Osteoblast (primary cell): ENCODE measurements at regions not wholly inside any gene's neighbourhood (a gene's known extent, or its start where the extent isn't known, plus 50 kb on each side); places are given as distances from the start of the nearest gene placed in this dataset.

ENCODE experiments used
- DNase-seq: peaks from one replicate; pipeline ENCODE4 v3.0.0; 2011; ENCODE audit warnings: low spot score, mixed read lengths; ENCODE audit not compliant: insufficient read length; ENCODE audit errors: missing footprints
- H2AFZ ChIP-seq: 2 replicates; pipeline ENCODE4 v1.6.0; 2011; ENCODE audit warnings: mild to moderate bottlenecking, low read length
- H3K27ac ChIP-seq: 2 replicates; pipeline ENCODE4 v1.5.1; 2011; ENCODE audit warnings: mild to moderate bottlenecking, low read depth, low read length, moderate library complexity
- H3K27me3 ChIP-seq: 2 replicates; pipeline ENCODE4 v1.6.0; 2012; ENCODE audit warnings: mild to moderate bottlenecking, control low read depth, inconsistent platforms, low read length, moderate library complexity; ENCODE audit not compliant: insufficient read depth
- H3K36me3 ChIP-seq: 2 replicates; pipeline ENCODE4 v1.5.1; 2011; ENCODE audit warnings: mild to moderate bottlenecking, low read length, control low read depth, moderate library complexity; ENCODE audit not compliant: insufficient read depth
- H3K4me1 ChIP-seq: 2 replicates; pipeline ENCODE4 v1.5.1; 2011; ENCODE audit warnings: mild to moderate bottlenecking, low read length, control low read depth, moderate library complexity; ENCODE audit not compliant: insufficient read depth
- H3K4me2 ChIP-seq: 2 replicates; pipeline ENCODE4 v1.6.0; 2011; ENCODE audit warnings: mild to moderate bottlenecking, low read length; ENCODE audit not compliant: insufficient read depth
- H3K4me3 ChIP-seq: fragments of 200-600 bp; sonication (generic); 3 replicates; pipeline ENCODE4 v1.5.1; 2012; ENCODE audit warnings: mild to moderate bottlenecking, low read length, inconsistent platforms; ENCODE audit not compliant: insufficient read depth
- H3K79me2 ChIP-seq: 2 replicates; pipeline ENCODE4 v1.6.0; 2012; ENCODE audit warnings: mild to moderate bottlenecking, low read length, control low read depth, inconsistent platforms; ENCODE audit not compliant: insufficient read depth
- H3K9me3 ChIP-seq: 2 replicates; pipeline ENCODE4 v1.5.1; 2011; ENCODE audit warnings: low read depth, low read length, control low read depth
- H4K20me1 ChIP-seq: 2 replicates; pipeline ENCODE4 v1.6.0; 2012; ENCODE audit warnings: mild to moderate bottlenecking, low read length, control low read depth; ENCODE audit not compliant: insufficient read depth
- CTCF ChIP-seq: IDR thresholded peaks from 2 replicates; pipeline ENCODE4 v1.5.1; 2011; ENCODE audit warnings: mild to moderate bottlenecking, low read depth, low read length, moderate library complexity; ENCODE audit errors: extremely low read depth

GRCh38 chr7:93013446-93014061, 104.2 kb downstream of the SAMD9 start:
- H3K79me2 ChIP-seq = no peaks in the 10 kb centered on the region
- no peak for TF ChIP-seq CTCF
- no peaks in the 10 kb centered on the region for H3K36me3 ChIP-seq
- no peak overlapping the region for H3K4me3 ChIP-seq
- no peaks in the 10 kb centered on the region for H3K27me3 ChIP-seq
- no peaks in the 10 kb centered on the region for H4K20me1 ChIP-seq
- no peak overlapping the region for H2AFZ ChIP-seq
- no peak overlapping the region for H3K27ac ChIP-seq
- H3K4me2 ChIP-seq = no peak overlapping the region
- DNase-seq = no peak
- no peaks in the 10 kb centered on the region for H3K9me3 ChIP-seq
- H3K4me1 ChIP-seq = peaks cover 31% of the 10 kb centered on the region

GRCh38 chr7:93011351-93012294, 106.2 kb downstream of the SAMD9 start:
- no peaks in the 10 kb centered on the region for H3K9me3 ChIP-seq
- no peak overlapping the region for H3K4me3 ChIP-seq
- H2AFZ ChIP-seq = no peak overlapping the region
- H3K4me1 ChIP-seq = peaks cover 29% of the 10 kb centered on the region
- no peaks in the 10 kb centered on the region for H3K36me3 ChIP-seq
- H3K4me2 ChIP-seq = peak overlapping the region; percentile 25
- H4K20me1 ChIP-seq = no peaks in the 10 kb centered on the region
- H3K79me2 ChIP-seq = no peaks in the 10 kb centered on the region
- H3K27me3 ChIP-seq = no peaks in the 10 kb centered on the region
- no peak for TF ChIP-seq CTCF
- H3K27ac ChIP-seq = peak overlapping the region; percentile 84
- peak; percentile 35 for DNase-seq

GRCh38 chr7:93008833-93009232, 108.9 kb downstream of the SAMD9 start:
- Histone ChIP-seq H3K27ac (no peak overlapping the region), H4K20me1 (no peaks in the 10 kb centered on the region), H3K79me2 (no peaks in the 10 kb centered on the region), H3K27me3 (no peaks in the 10 kb centered on the region), H3K36me3 (no peaks in the 10 kb centered on the region), H3K4me3 (no peak overlapping the region), H2AFZ (no peak overlapping the region), H3K4me1 (peaks cover 12% of the 10 kb centered on the region), H3K9me3 (no peaks in the 10 kb centered on the region), H3K4me2 (no peak overlapping the region)
- no peak for DNase-seq
- TF ChIP-seq CTCF = no peak

- no peak overlapping the region for H3K4me3 ChIP-seq
- DNase-seq = no peak
Measured at GRCh38 chr7:93006480-93007095, 111.2 kb downstream of the SAMD9 start.

More at GRCh38 chr7:93006480-93007095, 111.2 kb downstream of the SAMD9 start:
- Histone ChIP-seq H4K20me1 (no peaks in the 10 kb centered on the region), H3K27ac (no peak overlapping the region), H3K27me3 (no peaks in the 10 kb centered on the region), H3K36me3 (no peaks in the 10 kb centered on the region), H3K9me3 (no peaks in the 10 kb centered on the region), H3K79me2 (no peaks in the 10 kb centered on the region), H2AFZ (no peak overlapping the region), H3K4me2 (no peak overlapping the region), H3K4me1 (peaks cover 6% of the 10 kb centered on the region)
- TF ChIP-seq CTCF = no peak
